ENCODE measurements at regions not wholly inside any gene's neighbourhood (a gene's known extent, or its start where the extent isn't known, plus 50 kb on each side); places are given as distances from the start of the nearest gene placed in this dataset.

DNA sequence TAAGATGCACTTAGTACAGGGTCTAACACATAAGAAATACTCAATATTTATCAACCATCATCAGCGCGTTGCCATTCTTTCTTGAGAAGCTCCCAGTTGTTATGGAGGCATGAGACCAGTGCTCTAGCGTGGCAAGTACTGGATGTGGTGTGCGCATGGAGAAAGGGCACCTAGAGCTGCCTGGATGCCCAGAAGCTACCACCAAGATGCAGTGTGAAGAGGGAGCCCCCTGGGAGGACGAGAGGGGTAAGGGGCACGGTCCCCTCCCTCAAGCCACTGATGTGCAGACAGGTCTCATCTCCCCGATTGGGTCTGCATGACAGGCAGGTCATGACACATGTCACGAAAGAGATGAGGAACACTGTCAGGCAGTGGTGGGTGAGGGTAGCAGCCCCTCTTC, 127.7 kb upstream of the CXCL14 start:
- intact Hi-C loops (cut with DNase I) = no loop called here

DNA sequence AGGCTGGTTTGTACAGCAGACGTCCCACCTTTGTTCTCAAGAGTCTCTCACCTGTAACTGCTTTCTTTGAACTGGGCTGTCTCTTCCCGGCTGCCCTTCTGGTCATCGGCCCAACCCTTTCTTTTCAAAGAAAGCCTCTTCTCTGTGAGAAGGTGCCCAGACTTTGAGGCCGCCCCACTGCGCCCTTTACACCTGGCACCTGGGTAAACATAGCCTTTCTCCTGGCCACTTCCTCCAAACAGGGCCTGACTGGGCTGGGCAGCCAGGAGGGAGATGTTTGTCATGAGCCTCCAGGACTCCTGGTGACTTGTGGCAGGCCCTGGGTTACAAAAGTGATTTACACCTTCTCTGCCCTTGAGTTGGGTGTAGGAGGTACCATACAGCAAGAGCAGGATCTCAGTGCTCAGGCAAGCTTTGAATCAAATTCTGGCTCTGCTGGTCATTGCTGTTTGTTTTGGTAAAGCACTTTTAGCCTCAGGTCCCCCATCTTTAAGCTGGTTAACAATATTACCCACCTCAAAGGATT, 127.2 kb upstream of the CXCL14 start:
- 76% methylated on average over 5 of the region's 5 CpGs for WGBS (ENCODE audit: insufficient coverage, low coverage, low lambda C conversion rate, missing lambda C conversion rate)
- Histone ChIP-seq H3K9me3 (no peaks in the 10 kb centered on the region), H3K4me1 (no peaks in the 10 kb centered on the region), H3K36me3 (no peaks in the 10 kb centered on the region), H3K27me3 (no peaks in the 10 kb centered on the region), H3K4me3 (no peak overlapping the region), H3K27ac (no peak overlapping the region)
- no peak for TF ChIP-seq POLR2A (IDR thresholded peaks at IDR 0.05)
- no peak for TF ChIP-seq CTCF (IDR thresholded peaks at IDR 0.05)
- no peak for ATAC-seq
- intact Hi-C loops (cut with DNase I) = no loop called here
- DNase-seq = no peak

More for the DNA sequence above, 127.7 kb upstream of the CXCL14 start:
- Histone ChIP-seq H3K27me3 (no peaks in the 10 kb centered on the region), H3K27ac (no peak overlapping the region), H3K4me1 (no peaks in the 10 kb centered on the region), H3K9me3 (no peaks in the 10 kb centered on the region), H3K36me3 (no peaks in the 10 kb centered on the region), H3K4me3 (no peak overlapping the region)
- DNase-seq (no peak), ATAC-seq (no peak)
- TF ChIP-seq POLR2A (IDR thresholded peaks at IDR 0.05) (no peak), CTCF (IDR thresholded peaks at IDR 0.05) (no peak)
- 69% methylated on average over 7 of the region's 8 CpGs for WGBS (ENCODE audit: insufficient coverage, low coverage, low lambda C conversion rate, missing lambda C conversion rate)

DNA sequence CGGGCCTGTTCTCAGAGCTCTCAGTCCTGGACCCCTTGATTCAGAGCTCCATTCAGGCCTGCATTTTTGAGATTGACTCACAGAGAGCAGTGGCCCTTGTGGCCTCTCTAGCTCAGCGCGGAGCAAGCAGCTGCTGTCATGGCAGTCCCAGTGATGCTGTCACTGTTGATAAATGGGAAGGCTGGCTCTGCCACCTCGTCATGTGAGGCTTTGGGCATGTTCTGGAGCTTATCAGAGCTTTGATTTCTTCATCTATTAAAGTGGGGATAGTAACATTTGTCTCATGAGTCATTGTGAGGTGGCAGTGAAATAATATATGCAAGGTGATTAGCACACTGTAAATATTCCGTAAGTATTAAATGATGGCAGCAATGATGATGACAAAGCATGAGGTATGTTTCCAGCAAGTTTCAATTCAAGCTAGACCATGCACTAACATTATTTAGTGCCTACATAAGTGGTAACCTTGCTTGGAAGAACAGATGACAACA, 126.4 kb upstream of the CXCL14 start:
- Histone ChIP-seq H3K27me3 (no peaks in the 10 kb centered on the region), H3K4me3 (no peak overlapping the region), H3K36me3 (no peaks in the 10 kb centered on the region), H3K4me1 (no peaks in the 10 kb centered on the region), H3K9me3 (no peaks in the 10 kb centered on the region), H3K27ac (no peak overlapping the region)
- WGBS (ENCODE audit: insufficient coverage, low coverage, low lambda C conversion rate, missing lambda C conversion rate) = 53% methylated on average over 4 of the region's 5 CpGs
- ATAC-seq (no peak), DNase-seq (no peak)
- intact Hi-C loops (cut with DNase I) = no loop called here
- TF ChIP-seq CTCF (IDR thresholded peaks at IDR 0.05) (no peak), POLR2A (IDR thresholded peaks at IDR 0.05) (no peak)

DNA sequence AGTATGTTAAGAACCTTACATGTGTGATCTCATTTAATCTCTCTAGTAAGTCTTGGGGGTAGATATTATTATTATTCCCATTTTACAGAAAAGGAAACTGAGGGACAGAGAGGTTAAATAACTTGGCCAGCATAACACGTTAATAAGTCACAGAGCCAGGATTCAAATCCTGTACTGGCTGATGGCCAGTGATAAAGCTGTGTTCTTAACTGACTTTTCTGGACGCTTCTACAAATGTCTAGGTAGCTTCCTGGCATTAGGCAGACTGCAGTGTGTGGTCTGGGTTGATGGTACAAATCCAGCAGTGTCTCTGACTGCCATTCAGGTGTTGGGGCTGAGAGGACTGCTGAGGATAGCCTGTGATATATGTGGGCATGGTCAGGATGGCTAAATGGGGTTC, 125.8 kb upstream of the CXCL14 start:
- no peak for ATAC-seq
- Histone ChIP-seq H3K27ac (no peak overlapping the region), H3K4me1 (no peaks in the 10 kb centered on the region), H3K9me3 (no peaks in the 10 kb centered on the region), H3K27me3 (no peaks in the 10 kb centered on the region), H3K36me3 (no peaks in the 10 kb centered on the region), H3K4me3 (no peak overlapping the region)
- intact Hi-C loops (cut with DNase I) = no loop called here
- no peak for TF ChIP-seq CTCF (IDR thresholded peaks at IDR 0.05)
- no peak for TF ChIP-seq POLR2A (IDR thresholded peaks at IDR 0.05)
- DNase-seq = no peak
- 43% methylated on average over 2 of the region's 2 CpGs for WGBS (ENCODE audit: insufficient coverage, low coverage, low lambda C conversion rate, missing lambda C conversion rate)
